ENCODE measurements at regions not wholly inside any gene's neighbourhood (a gene's known extent, or its start where the extent isn't known, plus 50 kb on each side); places are given as distances from the start of the nearest gene placed in this dataset.

- H3K36me3 ChIP-seq = no peaks in the 10 kb centered on the region
- H3K4me1 ChIP-seq = no peaks in the 10 kb centered on the region
- no peaks in the 10 kb centered on the region for H3K9me3 ChIP-seq
- H3K27me3 ChIP-seq = no peaks in the 10 kb centered on the region
- no peak for DNase-seq
- WGBS, 2 donors = 64 to 81% methylated on average over 3 of the region's 3 CpGs
- H3K4me3 ChIP-seq = no peak overlapping the region
- TF ChIP-seq POLR2A (IDR thresholded peaks at IDR 0.05) (no peak), EP300 (IDR thresholded peaks at IDR 0.05) (no peak), POLR2AphosphoS5 (IDR thresholded peaks at IDR 0.05) (no peak)
- TF ChIP-seq, protein P1, sequence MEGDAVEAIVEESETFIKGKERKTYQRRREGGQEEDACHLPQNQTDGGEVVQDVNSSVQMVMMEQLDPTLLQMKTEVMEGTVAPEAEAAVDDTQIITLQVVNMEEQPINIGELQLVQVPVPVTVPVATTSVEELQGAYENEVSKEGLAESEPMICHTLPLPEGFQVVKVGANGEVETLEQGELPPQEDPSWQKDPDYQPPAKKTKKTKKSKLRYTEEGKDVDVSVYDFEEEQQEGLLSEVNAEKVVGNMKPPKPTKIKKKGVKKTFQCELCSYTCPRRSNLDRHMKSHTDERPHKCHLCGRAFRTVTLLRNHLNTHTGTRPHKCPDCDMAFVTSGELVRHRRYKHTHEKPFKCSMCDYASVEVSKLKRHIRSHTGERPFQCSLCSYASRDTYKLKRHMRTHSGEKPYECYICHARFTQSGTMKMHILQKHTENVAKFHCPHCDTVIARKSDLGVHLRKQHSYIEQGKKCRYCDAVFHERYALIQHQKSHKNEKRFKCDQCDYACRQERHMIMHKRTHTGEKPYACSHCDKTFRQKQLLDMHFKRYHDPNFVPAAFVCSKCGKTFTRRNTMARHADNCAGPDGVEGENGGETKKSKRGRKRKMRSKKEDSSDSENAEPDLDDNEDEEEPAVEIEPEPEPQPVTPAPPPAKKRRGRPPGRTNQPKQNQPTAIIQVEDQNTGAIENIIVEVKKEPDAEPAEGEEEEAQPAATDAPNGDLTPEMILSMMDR (IDR thresholded peaks at IDR 0.05) = no peak
- H3K27ac ChIP-seq = no peak overlapping the region
- intact Hi-C loops (cut with DNase I) = no loop called here
These were observed 877.3 kb downstream of the MCTP2 start for GRCh38 chr15:95108673-95109072.

- TF ChIP-seq POLR2AphosphoS5 (IDR thresholded peaks at IDR 0.05) (no peak), POLR2A (IDR thresholded peaks at IDR 0.05) (no peak), EP300 (IDR thresholded peaks at IDR 0.05) (no peak)
- TF ChIP-seq, protein P1 (IDR thresholded peaks at IDR 0.05) = no peak
- intact Hi-C loops (cut with DNase I) = no loop called here
- no peaks in the 10 kb centered on the region for H3K27me3 ChIP-seq
- no peaks in the 10 kb centered on the region for H3K9me3 ChIP-seq
- no peak overlapping the region for H3K4me3 ChIP-seq
- no peak for DNase-seq
- H3K36me3 ChIP-seq = no peaks in the 10 kb centered on the region
- no peak overlapping the region for H3K27ac ChIP-seq
- H3K4me1 ChIP-seq = no peaks in the 10 kb centered on the region
- WGBS, 2 donors = 91 to 94% methylated on average over 5 of the region's 5 CpGs
These were observed 880.6 kb downstream of the MCTP2 start for GRCh38 chr15:95111969-95112368.

GRCh38 chr15:95113041-95113440 is 881.7 kb downstream of the MCTP2 start:
- no peaks in the 10 kb centered on the region for H3K36me3 ChIP-seq

GRCh38 chr15:95119041-95119610 is 887.8 kb downstream of the MCTP2 start:
- Histone ChIP-seq H3K4me1 (no peaks in the 10 kb centered on the region), H3K9me3 (no peaks in the 10 kb centered on the region), H3K4me3 (no peak overlapping the region), H3K27ac (no peak overlapping the region), H3K27me3 (no peaks in the 10 kb centered on the region), H3K36me3 (no peaks in the 10 kb centered on the region)
- no peak for DNase-seq
- 76 to 79% methylated on average over 4 of the region's 4 CpGs for WGBS, 2 donors
- intact Hi-C loops (cut with DNase I) = no loop called here
- TF ChIP-seq, protein P1 (IDR thresholded peaks at IDR 0.05) = no peak
- TF ChIP-seq EP300 (IDR thresholded peaks at IDR 0.05) (no peak), POLR2AphosphoS5 (IDR thresholded peaks at IDR 0.05) (no peak)

More at GRCh38 chr15:95113041-95113440, 881.7 kb downstream of the MCTP2 start:
- 80 to 87% methylated on average over 1 of the region's 1 CpG for WGBS, 2 donors
- Histone ChIP-seq H3K4me3 (no peak overlapping the region), H3K27me3 (no peaks in the 10 kb centered on the region), H3K27ac (no peak overlapping the region), H3K4me1 (no peaks in the 10 kb centered on the region), H3K9me3 (no peaks in the 10 kb centered on the region)
- no peak for DNase-seq
- intact Hi-C loops (cut with DNase I) = no loop called here
- TF ChIP-seq POLR2AphosphoS5 (IDR thresholded peaks at IDR 0.05) (no peak), POLR2A (IDR thresholded peaks at IDR 0.05) (no peak), EP300 (IDR thresholded peaks at IDR 0.05) (no peak)
- TF ChIP-seq, protein P1 (IDR thresholded peaks at IDR 0.05) = no peak

GRCh38 chr15:95120595-95120994 is 889.2 kb downstream of the MCTP2 start:
- Histone ChIP-seq H3K27me3 (no peaks in the 10 kb centered on the region), H3K36me3 (no peaks in the 10 kb centered on the region), H3K4me1 (no peaks in the 10 kb centered on the region), H3K27ac (no peak overlapping the region), H3K9me3 (no peaks in the 10 kb centered on the region), H3K4me3 (no peak overlapping the region)
- DNase-seq = no peak
- intact Hi-C loops (cut with DNase I) = no loop called here
- 76 to 83% methylated on average over 3 of the region's 3 CpGs for WGBS, 2 donors
- TF ChIP-seq, protein P1 (IDR thresholded peaks at IDR 0.05) = no peak
- no peak for TF ChIP-seq POLR2AphosphoS5 (IDR thresholded peaks at IDR 0.05)
- no peak for TF ChIP-seq EP300 (IDR thresholded peaks at IDR 0.05)
- no peak for TF ChIP-seq POLR2A (IDR thresholded peaks at IDR 0.05)
